Adrenal gland (tissue), 5 donors: ENCODE measurements at regions not wholly inside any gene's neighbourhood (a gene's known extent, or its start where the extent isn't known, plus 50 kb on each side); places are given as distances from the start of the nearest gene placed in this dataset.

ENCODE experiments used
- POLR2A ChIP-seq, 2 donors: fragments of 450-650 bp; IDR thresholded peaks; one replicate each; pipeline ENCODE4 v1.6.1; 2017; ENCODE audit warnings: antibody characterized with exemption in 2 of 2, mild to moderate bottlenecking in 2 of 2, moderate library complexity in 1 of 2
- TF ChIP-seq, protein P1 (sequence below), 6 experiments: fragments of 450-650 bp in 4 of 6; fragments of 200-600 bp in 2 of 6; sonication (generic) in 1 of 6; IDR thresholded peaks; 1 replicate in 5 of 6; 2 replicates in 1 of 6; pipeline versions ENCODE4 v1.5.1 to v1.8.0; 2016 to 2021; ENCODE audit warnings: antibody characterized with exemption in 6 of 6, mild to moderate bottlenecking in 2 of 6, moderate library complexity in 1 of 6
- donor health status: DM: no; HTN: no; CAD: no.

DNA sequence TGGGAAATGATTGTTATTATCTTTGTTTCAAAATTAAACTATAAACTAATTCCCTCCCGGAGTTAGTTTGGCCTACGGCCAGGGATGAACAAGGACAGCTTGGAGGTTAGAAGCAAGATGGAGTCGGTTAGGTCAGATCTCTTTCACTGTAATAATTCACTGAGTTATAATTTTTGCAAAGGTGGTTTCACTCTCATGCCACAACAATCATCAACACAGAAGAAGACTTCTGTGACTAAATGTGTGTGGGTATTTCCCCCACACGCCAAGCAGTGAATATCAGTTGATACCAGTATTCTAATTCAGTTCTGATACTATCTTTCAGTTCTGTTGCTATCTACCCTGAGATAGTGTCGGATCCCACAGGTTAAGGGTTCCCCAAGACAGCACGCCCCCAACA lies 215.1 kb downstream of the S1PR1 start:
- TF ChIP-seq, protein P1, sequence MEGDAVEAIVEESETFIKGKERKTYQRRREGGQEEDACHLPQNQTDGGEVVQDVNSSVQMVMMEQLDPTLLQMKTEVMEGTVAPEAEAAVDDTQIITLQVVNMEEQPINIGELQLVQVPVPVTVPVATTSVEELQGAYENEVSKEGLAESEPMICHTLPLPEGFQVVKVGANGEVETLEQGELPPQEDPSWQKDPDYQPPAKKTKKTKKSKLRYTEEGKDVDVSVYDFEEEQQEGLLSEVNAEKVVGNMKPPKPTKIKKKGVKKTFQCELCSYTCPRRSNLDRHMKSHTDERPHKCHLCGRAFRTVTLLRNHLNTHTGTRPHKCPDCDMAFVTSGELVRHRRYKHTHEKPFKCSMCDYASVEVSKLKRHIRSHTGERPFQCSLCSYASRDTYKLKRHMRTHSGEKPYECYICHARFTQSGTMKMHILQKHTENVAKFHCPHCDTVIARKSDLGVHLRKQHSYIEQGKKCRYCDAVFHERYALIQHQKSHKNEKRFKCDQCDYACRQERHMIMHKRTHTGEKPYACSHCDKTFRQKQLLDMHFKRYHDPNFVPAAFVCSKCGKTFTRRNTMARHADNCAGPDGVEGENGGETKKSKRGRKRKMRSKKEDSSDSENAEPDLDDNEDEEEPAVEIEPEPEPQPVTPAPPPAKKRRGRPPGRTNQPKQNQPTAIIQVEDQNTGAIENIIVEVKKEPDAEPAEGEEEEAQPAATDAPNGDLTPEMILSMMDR (IDR thresholded peaks at IDR 0.05), result no peak
- TF ChIP-seq POLR2A (IDR thresholded peaks at IDR 0.05), result no peak
